ENCODE measurements at regions not wholly inside any gene's neighbourhood (a gene's known extent, or its start where the extent isn't known, plus 50 kb on each side); places are given as distances from the start of the nearest gene placed in this dataset.
A peak's percentile ranks its signal among the peaks of the same experiment; 100 is the strongest.
"Not testable (repeated sequence)": the region's sequence is repeated elsewhere in the genome, so short reads cannot be mapped to it uniquely, and the experiment has no call there.

- H3K27ac Mint-ChIP-seq, H3K27me3 Mint-ChIP-seq, H3K9me3 Mint-ChIP-seq, H3K36me3 Mint-ChIP-seq, H3K4me1 Mint-ChIP-seq, H3K4me3 Mint-ChIP-seq: not testable (repeated sequence)
These were observed 61.2 kb upstream of the ZNF322 start for GRCh38 chr6:26720663-26721218.

DNA sequence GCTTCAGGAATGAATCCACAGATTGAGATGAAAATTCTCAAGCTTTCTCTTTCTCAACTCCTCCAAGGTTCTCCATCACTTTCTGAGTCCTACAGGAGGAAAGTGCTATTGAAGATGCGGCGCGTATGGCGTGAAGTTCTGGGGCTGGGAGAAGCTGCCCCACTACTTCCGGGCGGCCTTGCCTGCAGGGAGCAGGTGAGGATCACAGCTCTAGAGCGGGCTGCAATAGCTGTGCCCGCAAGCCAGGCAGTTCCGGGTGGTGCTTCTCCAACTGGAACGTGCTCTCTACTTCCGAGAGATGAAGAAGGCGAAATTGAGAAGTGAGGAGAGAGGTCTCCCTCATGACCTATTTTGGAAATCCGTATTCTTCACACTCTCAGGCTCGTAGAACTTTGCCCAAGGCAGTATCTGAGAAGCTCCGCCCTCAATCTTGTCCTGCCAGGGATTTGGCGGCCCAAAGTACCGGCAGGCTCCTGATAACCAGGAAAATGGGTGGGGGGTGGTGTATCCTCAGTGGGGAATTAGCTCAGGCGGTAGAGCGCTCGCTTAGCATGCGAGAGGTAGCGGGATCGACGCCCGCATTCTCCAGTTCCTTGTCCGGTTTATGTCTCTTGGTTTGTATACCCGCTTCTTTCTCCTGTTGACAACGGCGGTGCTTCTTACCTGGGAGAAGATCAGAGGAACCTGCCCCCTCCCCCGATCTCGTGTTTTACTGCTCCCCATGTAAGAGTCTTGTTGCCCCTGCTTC is 70.6 kb upstream of the ZNF322 start:
- not testable (repeated sequence) for H3K27me3 Mint-ChIP-seq

GRCh38 chr6:26734776-26735472 is 75.4 kb upstream of the ZNF322 start:
- H3K9me3 Mint-ChIP-seq, H3K4me1 Mint-ChIP-seq, H3K27me3 Mint-ChIP-seq, H3K27ac Mint-ChIP-seq, H3K4me3 Mint-ChIP-seq, H3K36me3 Mint-ChIP-seq: not testable (repeated sequence)

More for the DNA sequence above, 70.6 kb upstream of the ZNF322 start:
- not testable (repeated sequence) for H3K4me1 Mint-ChIP-seq, H3K9me3 Mint-ChIP-seq, H3K36me3 Mint-ChIP-seq, H3K27ac Mint-ChIP-seq, H3K4me3 Mint-ChIP-seq

DNA sequence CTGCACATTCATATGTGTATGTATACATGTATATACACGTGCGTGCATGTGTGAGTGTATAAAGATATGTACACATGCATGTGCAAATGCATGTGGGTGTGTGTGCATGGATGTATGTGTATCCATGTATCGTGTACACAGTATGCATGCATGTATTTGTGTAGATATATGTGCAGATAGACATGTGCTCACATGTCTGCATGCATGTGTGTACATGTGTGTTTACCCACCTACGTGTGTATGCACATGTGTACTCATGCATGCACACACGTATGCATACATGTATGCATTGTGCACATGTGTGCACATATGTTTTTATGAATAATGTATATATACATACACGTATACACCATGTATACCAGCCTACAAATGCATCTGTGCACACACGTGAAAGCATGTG is 80.3 kb upstream of the ZNF322 start:
- Mint-ChIP-seq H3K27me3 (peaks cover 23% of the 10 kb centered on the region), H3K4me1 (peaks cover 0 to 4% (median 0%) of the 10 kb centered on the region in 3 donors), H3K4me3 (no peak overlapping the region), H3K27ac (no peak overlapping the region), H3K36me3 (peaks cover 3% of the 10 kb centered on the region), H3K9me3 (peaks cover 0 to 4% (median 3%) of the 10 kb centered on the region in 3 donors)

DNA sequence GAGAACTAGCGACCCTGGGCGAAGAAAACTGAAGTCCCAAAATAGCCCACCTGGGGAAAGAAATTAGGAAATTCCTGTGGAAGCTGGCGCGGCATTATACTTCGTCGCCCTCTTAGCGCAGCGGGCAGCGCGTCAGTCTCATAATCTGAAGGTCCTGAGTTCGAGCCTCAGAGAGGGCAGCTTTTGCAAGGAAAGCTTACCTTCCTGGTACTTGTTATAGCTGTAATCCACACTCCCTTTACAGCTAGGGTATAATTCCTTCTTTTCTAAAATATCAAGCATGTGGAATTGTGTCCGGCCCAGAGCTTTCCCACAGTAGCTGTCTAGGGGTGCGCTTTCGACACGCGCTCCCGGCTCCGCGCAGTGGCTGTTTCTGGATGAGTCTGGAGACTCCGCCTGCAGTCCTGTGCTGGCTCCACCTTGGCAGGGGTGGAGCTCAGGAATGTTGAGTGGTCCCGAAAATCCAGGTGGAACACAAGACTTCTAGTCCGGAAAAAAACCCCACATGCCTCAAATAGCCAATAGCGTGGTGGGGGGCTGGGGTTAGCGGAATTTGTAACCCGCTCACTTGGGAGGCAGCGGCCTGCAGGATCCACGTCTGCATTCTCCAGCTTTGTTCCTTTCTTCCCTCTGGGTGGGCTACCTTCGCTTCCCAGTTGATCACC is 83.7 kb upstream of the ZNF322 start:
- Mint-ChIP-seq H3K27ac (peak overlapping the region in 1 of 3 donors; percentile 40), H3K9me3 (peaks cover 0 to 7% (median 3%) of the 10 kb centered on the region in 3 donors), H3K36me3 (peaks cover 3% of the 10 kb centered on the region), H3K4me1 (peaks cover 0 to 4% (median 3%) of the 10 kb centered on the region in 3 donors), H3K27me3 (peaks cover 36% of the 10 kb centered on the region), H3K4me3 (peak overlapping the region in 1 of 4 donors; percentile 17)

DNA sequence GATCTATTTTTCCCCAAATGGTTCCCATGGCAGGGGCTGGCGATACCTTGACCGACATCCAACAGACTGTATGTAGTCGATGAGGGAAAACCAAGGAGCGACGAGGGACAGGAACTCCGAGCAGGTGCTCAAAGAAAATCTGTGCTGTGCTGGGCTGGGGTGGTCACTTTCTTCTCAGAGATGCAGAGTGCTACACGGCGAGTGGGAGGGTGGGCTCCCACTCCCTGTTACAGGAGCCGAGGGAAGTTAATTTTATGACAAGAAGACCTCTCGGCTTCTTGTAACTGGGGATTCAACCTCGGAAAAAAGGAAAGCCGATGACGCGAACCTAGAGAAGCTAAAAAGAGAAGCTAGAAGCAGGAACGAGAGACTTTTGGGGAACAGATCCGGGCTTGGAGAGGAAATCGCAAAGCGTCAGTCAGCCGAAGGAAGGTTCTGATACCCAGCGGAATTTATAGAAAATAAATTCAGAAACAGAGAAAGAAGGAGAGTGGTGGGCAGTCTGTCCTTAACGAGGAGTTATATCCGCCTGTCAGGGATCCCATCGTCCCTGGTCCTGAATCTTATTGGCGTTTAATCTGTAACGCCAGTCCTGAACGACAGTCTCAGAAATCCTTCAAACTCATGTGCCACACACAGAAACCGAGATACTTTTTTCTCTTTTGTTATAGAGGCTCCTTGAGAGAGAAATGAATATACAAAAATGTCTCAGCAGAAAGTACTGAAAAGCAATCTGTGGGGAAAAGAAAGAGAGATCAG is 84.6 kb upstream of the ZNF322 start:
- H3K9me3 Mint-ChIP-seq: peaks cover 0 to 7% (median 3%) of the 10 kb centered on the region in 3 donors
- peaks cover 40% of the 10 kb centered on the region for H3K27me3 Mint-ChIP-seq
- H3K27ac Mint-ChIP-seq: peak overlapping the region; percentile 40 to 85 (median 84)
- peaks cover 3% of the 10 kb centered on the region for H3K36me3 Mint-ChIP-seq
- H3K4me1 Mint-ChIP-seq: peaks cover 0 to 4% (median 3%) of the 10 kb centered on the region in 3 donors
- H3K4me3 Mint-ChIP-seq: peak overlapping the region in 2 of 4 donors; percentile 41 to 63

DNA sequence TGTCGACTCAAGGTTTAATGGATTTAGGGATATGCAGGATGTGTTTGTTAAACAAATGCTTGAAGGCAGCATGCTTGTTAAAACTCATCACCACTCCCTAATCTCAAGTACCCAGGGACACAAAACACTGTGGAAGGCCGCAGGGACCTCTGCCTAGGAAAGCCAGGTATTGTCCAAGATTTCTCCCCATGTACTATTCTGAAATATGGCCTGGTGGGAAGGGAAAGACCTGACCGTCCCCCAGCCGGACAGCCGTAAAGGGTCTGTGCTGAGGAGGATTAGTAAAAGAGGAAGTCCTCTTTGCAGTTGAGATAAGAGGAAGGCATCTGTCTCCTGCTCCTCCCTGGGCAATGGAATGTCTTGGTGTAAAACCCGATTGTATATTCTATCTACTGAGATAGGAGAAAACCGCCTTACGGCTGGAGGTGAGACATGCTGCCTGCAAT is 85.3 kb upstream of the ZNF322 start:
- Mint-ChIP-seq H3K27me3 (peaks cover 40% of the 10 kb centered on the region), H3K4me3 (peak overlapping the region in 2 of 4 donors; percentile 35 to 67), H3K27ac (peak overlapping the region; percentile 40 to 86 (median 84))
- not testable (repeated sequence) for H3K4me1 Mint-ChIP-seq, H3K9me3 Mint-ChIP-seq, H3K36me3 Mint-ChIP-seq

DNA sequence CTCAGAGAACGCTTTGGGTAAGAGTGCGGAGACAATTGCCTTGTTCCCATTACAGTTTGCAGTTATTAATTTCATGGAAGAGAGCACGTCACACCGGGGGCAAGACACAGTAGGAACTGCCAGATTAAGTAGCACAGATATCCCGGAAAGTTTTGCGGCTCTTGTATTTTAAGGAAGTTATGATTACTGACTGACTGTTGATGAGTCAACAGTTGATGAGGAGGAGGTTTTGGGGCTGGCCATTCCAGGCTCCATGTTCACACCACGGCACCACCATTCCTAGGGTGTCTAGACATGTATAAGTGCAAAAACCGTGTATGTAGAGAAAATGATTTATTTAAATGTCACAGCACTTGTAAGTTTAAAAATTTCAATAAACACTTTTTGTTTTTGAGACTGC is 86.4 kb upstream of the ZNF322 start:
- H3K4me1 Mint-ChIP-seq, H3K9me3 Mint-ChIP-seq, H3K36me3 Mint-ChIP-seq: not testable (repeated sequence)
- Mint-ChIP-seq H3K27me3 (peaks cover 42% of the 10 kb centered on the region), H3K4me3 (peak overlapping the region in 1 of 4 donors; percentile 67), H3K27ac (peak overlapping the region in 2 of 3 donors; percentile 40 to 84)

GRCh38 chr6:26749126-26749758 is 89.7 kb upstream of the ZNF322 start:
- Mint-ChIP-seq H3K27ac (peak overlapping the region; percentile 31 to 85 (median 37)), H3K4me3 (peak overlapping the region in 1 of 4 donors; percentile 53), H3K27me3 (peaks cover 27% of the 10 kb centered on the region)
- H3K4me1 Mint-ChIP-seq, H3K36me3 Mint-ChIP-seq, H3K9me3 Mint-ChIP-seq: not testable (repeated sequence)

DNA sequence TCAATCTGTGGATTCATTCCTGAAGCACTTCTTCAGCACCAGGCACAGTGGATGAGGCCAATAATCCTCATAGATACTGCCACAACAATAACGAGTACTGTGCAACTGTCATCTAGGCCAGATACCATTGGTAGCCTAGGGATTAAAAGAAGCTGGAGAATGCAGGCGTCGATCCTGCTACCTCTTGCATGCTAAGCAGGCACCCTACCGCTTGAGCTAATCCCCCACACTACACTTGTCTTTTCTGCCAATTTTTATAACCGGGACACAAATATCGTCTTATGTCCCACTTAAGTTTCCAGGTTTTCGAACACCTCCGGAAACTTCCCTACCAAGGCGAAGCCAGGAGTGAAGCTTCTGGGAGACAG is 90.2 kb upstream of the ZNF322 start:
- peak overlapping the region in 2 of 4 donors; percentile 15 to 53 for H3K4me3 Mint-ChIP-seq
- not testable (repeated sequence) for H3K9me3 Mint-ChIP-seq, H3K36me3 Mint-ChIP-seq, H3K4me1 Mint-ChIP-seq
- H3K27me3 Mint-ChIP-seq: peaks cover 22% of the 10 kb centered on the region
- H3K27ac Mint-ChIP-seq: peak overlapping the region in 1 of 3 donors; percentile 85

DNA sequence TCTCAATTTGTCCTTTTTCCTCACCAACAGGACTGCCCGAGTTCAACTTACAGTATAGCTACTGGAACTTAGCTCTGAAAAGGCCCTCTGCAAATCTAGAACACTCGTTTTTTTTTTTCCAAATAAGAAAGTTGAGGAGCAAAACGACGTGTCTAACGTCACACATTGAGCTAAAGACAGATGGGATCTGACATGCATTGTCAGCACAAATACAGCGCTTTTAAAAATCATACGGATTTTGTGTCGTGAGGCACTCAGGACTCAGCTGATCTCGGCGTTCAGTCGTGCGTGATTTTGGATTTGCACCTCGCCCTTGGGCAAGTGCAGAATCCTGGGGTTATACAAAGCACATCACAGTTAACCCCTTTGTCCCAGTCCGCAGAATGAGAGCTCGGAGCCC is 94.7 kb upstream of the ZNF322 start:
- peak overlapping the region in 1 of 4 donors; percentile 36 for H3K4me3 Mint-ChIP-seq
- H3K27ac Mint-ChIP-seq: peak overlapping the region; percentile 46 to 84 (median 83)
- H3K27me3 Mint-ChIP-seq: peaks cover 15% of the 10 kb centered on the region
- peaks cover 0 to 11% (median 0%) of the 10 kb centered on the region in 3 donors for H3K9me3 Mint-ChIP-seq
- H3K4me1 Mint-ChIP-seq: no peaks in the 10 kb centered on the region
- H3K36me3 Mint-ChIP-seq: no peaks in the 10 kb centered on the region

GRCh38 chr6:26754801-26755200 is 95.3 kb upstream of the ZNF322 start:
- not testable (repeated sequence) for H3K36me3 Mint-ChIP-seq, H3K4me1 Mint-ChIP-seq
- Mint-ChIP-seq H3K9me3 (peaks cover 0 to 11% (median 0%) of the 10 kb centered on the region in 3 donors), H3K4me3 (peak overlapping the region in 1 of 4 donors; percentile 29), H3K27ac (peak overlapping the region; percentile 46 to 84 (median 83)), H3K27me3 (peaks cover 15% of the 10 kb centered on the region)

- H3K36me3 Mint-ChIP-seq, H3K4me1 Mint-ChIP-seq: not testable (repeated sequence)
- H3K9me3 Mint-ChIP-seq: peaks cover 0 to 11% (median 0%) of the 10 kb centered on the region in 3 donors
- peak overlapping the region in 3 of 4 donors; percentile 28 to 68 (median 62) for H3K4me3 Mint-ChIP-seq
- peak overlapping the region in 2 of 3 donors; percentile 71 to 73 for H3K27ac Mint-ChIP-seq
- peaks cover 13% of the 10 kb centered on the region for H3K27me3 Mint-ChIP-seq
These were observed 96.7 kb upstream of the ZNF322 start for GRCh38 chr6:26756067-26756805.
